Neuronal stem cell (in vitro differentiated cells): ENCODE measurements at regions not wholly inside any gene's neighbourhood (a gene's known extent, or its start where the extent isn't known, plus 50 kb on each side); places are given as distances from the start of the nearest gene placed in this dataset.

Experiments
- DNase-seq: peaks from one replicate; pipeline ENCODE4 v3.0.0-alpha.2; 2013; ENCODE audit warnings: low spot score
- H2AFZ ChIP-seq: one replicate; pipeline ENCODE4 v1.6.1; 2013; ENCODE audit warnings: mild to moderate bottlenecking, low read length, inconsistent platforms
- H2AK5ac ChIP-seq: 2 replicates; pipeline ENCODE4 v1.6.1; 2013; ENCODE audit warnings: low read depth, mild to moderate bottlenecking, inconsistent platforms, low read length, moderate library complexity, mixed read lengths
- H2BK120ac ChIP-seq: 2 replicates; pipeline ENCODE4 v1.6.1; 2013; ENCODE audit warnings: low read depth, mild to moderate bottlenecking, inconsistent platforms, low read length, moderate library complexity, mixed read lengths
- H2BK12ac ChIP-seq: one replicate; pipeline ENCODE4 v1.6.1; 2013; ENCODE audit warnings: low read length, inconsistent platforms
- H2BK15ac ChIP-seq: 2 replicates; pipeline ENCODE4 v1.6.1; 2013; ENCODE audit warnings: mild to moderate bottlenecking, low read length, inconsistent platforms, mixed read lengths
- H2BK5ac ChIP-seq: one replicate; pipeline ENCODE4 v1.6.1; 2013; ENCODE audit warnings: inconsistent platforms, mild to moderate bottlenecking, low read length, moderate library complexity
- H3K14ac ChIP-seq: one replicate; pipeline ENCODE4 v1.6.1; 2013; ENCODE audit warnings: low read length, inconsistent platforms
- H3K18ac ChIP-seq: 2 replicates; pipeline ENCODE4 v1.6.1; 2013; ENCODE audit warnings: low read length, inconsistent platforms
- H3K23ac ChIP-seq: 2 replicates; pipeline ENCODE4 v1.6.1; 2013; ENCODE audit warnings: low read depth, mild to moderate bottlenecking, mixed read lengths, low read length, inconsistent platforms; ENCODE audit not compliant: poor library complexity
- H3K27ac ChIP-seq: replicated peaks from 3 replicates; pipeline ENCODE4 v1.5.1; 2013; ENCODE audit warnings: low read length, inconsistent platforms
- H3K27me3 ChIP-seq, 3 experiments: 2 replicates each; pipeline ENCODE4 v1.6.1; 2013; ENCODE audit warnings: low read length in 3 of 3, mild to moderate bottlenecking in 2 of 3, inconsistent platforms in 1 of 3, low read depth in 1 of 3, mixed read lengths in 1 of 3, moderate library complexity in 1 of 3; ENCODE audit not compliant: control insufficient read depth in 3 of 3, insufficient read depth in 3 of 3
- H3K36me3 ChIP-seq, 2 donors: replicated peaks in 1 of 2; 2 replicates each; pipeline ENCODE4 v1.6.1; 2013; ENCODE audit warnings: low read length in 2 of 2; ENCODE audit not compliant: control insufficient read depth in 2 of 2, insufficient read depth in 2 of 2
- H3K4ac ChIP-seq: 2 replicates; pipeline ENCODE4 v1.6.1; 2013; ENCODE audit warnings: inconsistent platforms, mild to moderate bottlenecking, low read length, moderate library complexity
- H3K4me1 ChIP-seq, 2 donors: 1 replicate in 1 of 2; 2 replicates in 1 of 2; pipeline ENCODE4 v1.6.1; 2013; ENCODE audit warnings: low read length in 2 of 2, low read depth in 1 of 2; ENCODE audit not compliant: control insufficient read depth in 2 of 2, insufficient read depth in 1 of 2
- H3K4me2 ChIP-seq: one replicate; pipeline ENCODE4 v1.6.1; 2013; ENCODE audit warnings: mild to moderate bottlenecking, low read length, inconsistent platforms; ENCODE audit not compliant: insufficient read depth, poor library complexity, severe bottlenecking
- H3K4me3 ChIP-seq, 2 donors: 2 replicates each; pipeline ENCODE4 v1.5.1; 2013; ENCODE audit warnings: low read length in 2 of 2, mild to moderate bottlenecking in 2 of 2, inconsistent platforms in 1 of 2, moderate library complexity in 1 of 2
- H3K79me1 ChIP-seq: one replicate; pipeline ENCODE4 v1.6.1; 2013; ENCODE audit warnings: low read depth, mild to moderate bottlenecking, inconsistent platforms, low read length, moderate library complexity
- H3K9ac ChIP-seq: one replicate; pipeline ENCODE4 v1.6.1; 2013; ENCODE audit warnings: mild to moderate bottlenecking, low read depth, low read length, inconsistent platforms; ENCODE audit not compliant: poor library complexity
- H3K9me3 ChIP-seq, 2 donors: replicated peaks in 1 of 2; 2 replicates each; pipeline versions ENCODE3 to v1.6.1; 2013; ENCODE audit warnings: low read length in 2 of 2, mild to moderate bottlenecking in 2 of 2, inconsistent platforms in 1 of 2, low read depth in 1 of 2, mixed read lengths in 1 of 2, moderate library complexity in 1 of 2; ENCODE audit not compliant: control insufficient read depth in 2 of 2, insufficient read depth in 1 of 2
- H4K8ac ChIP-seq: one replicate; pipeline ENCODE4 v1.6.1; 2013; ENCODE audit warnings: low read depth, mild to moderate bottlenecking, inconsistent platforms, low read length, moderate library complexity
- H4K91ac ChIP-seq: one replicate; pipeline ENCODE4 v1.6.1; 2013; ENCODE audit warnings: low read length, low read depth, mild to moderate bottlenecking, inconsistent platforms; ENCODE audit not compliant: poor library complexity
- WGBS, 2 donors: extraction: QIAGEN DNeasy Blood & Tissue Kit; methylation state at CpG; one replicate each; pipeline ENCODE4 v1.1.7; 2013; ENCODE audit warnings: missing lambda C conversion rate in 2 of 2, mixed read lengths in 1 of 2; ENCODE audit not compliant: insufficient read length in 2 of 2, insufficient replicate concordance in 1 of 2; ENCODE audit errors: extremely low coverage in 2 of 2; 5-methylcytosine and 5-hydroxymethylcytosine counted together

- no peak overlapping the region for H2BK15ac ChIP-seq
- H2AK5ac ChIP-seq, result no peak overlapping the region
- H3K79me1 ChIP-seq, result no peaks in the 10 kb centered on the region
- no peaks in the 10 kb centered on the region for H3K9me3 ChIP-seq
- H3K4ac ChIP-seq, result no peak overlapping the region
- no peak overlapping the region for H4K8ac ChIP-seq
- H2BK120ac ChIP-seq, result no peak overlapping the region
- WGBS, 2 donors, result no CpG with 5 or more reads among the region's 6 CpGs
- no peak overlapping the region for H2BK5ac ChIP-seq
- H3K4me1 ChIP-seq, result peaks cover 5 to 6% of the 10 kb centered on the region in 2 donors
- H3K4me3 ChIP-seq, result no peak overlapping the region
- peak overlapping the region; percentile 37 for H2AFZ ChIP-seq
- H3K27me3 ChIP-seq, result no peaks in the 10 kb centered on the region
- H3K27ac ChIP-seq, result no peak overlapping the region
- no peak for DNase-seq
- H3K14ac ChIP-seq, result no peak overlapping the region
- H3K23ac ChIP-seq, result no peak overlapping the region
- no peak overlapping the region for H3K18ac ChIP-seq
- H3K36me3 ChIP-seq, result no peaks in the 10 kb centered on the region
- H3K4me2 ChIP-seq, result no peak overlapping the region
- no peak overlapping the region for H4K91ac ChIP-seq
- no peak overlapping the region for H3K9ac ChIP-seq
- H2BK12ac ChIP-seq, result no peak overlapping the region
These were observed 256.8 kb downstream of the TOMM20 start for GRCh38 chr1:234871710-234872271.

GRCh38 chr1:234871039-234871709 is 257.5 kb downstream of the TOMM20 start:
- H3K9me3 ChIP-seq, result no peaks in the 10 kb centered on the region
- no peaks in the 10 kb centered on the region for H3K27me3 ChIP-seq
- H3K4ac ChIP-seq, result no peak overlapping the region
- H3K36me3 ChIP-seq, result no peaks in the 10 kb centered on the region
- no peak for DNase-seq
- H3K79me1 ChIP-seq, result no peaks in the 10 kb centered on the region
- peaks cover 5 to 10% of the 10 kb centered on the region in 2 donors for H3K4me1 ChIP-seq
- H2BK5ac ChIP-seq, result peak overlapping the region; percentile 35
- no peak overlapping the region for H2BK12ac ChIP-seq
- no peak overlapping the region for H2AK5ac ChIP-seq
- H3K18ac ChIP-seq, result peak overlapping the region; percentile 73
- no peak overlapping the region for H3K14ac ChIP-seq
- H3K4me3 ChIP-seq, result no peak overlapping the region
- no peak overlapping the region for H4K8ac ChIP-seq
- H2AFZ ChIP-seq, result peak overlapping the region; percentile 37
- no peak overlapping the region for H3K9ac ChIP-seq
- H3K27ac ChIP-seq, result no peak overlapping the region
- no peak overlapping the region for H2BK120ac ChIP-seq
- no peak overlapping the region for H2BK15ac ChIP-seq
- H3K23ac ChIP-seq, result no peak overlapping the region
- WGBS, 2 donors, result no CpG with 5 or more reads among the region's 10 CpGs
- no peak overlapping the region for H4K91ac ChIP-seq
- H3K4me2 ChIP-seq, result no peak overlapping the region

- no peak overlapping the region for H3K18ac ChIP-seq
- H3K9ac ChIP-seq, result peak overlapping the region; percentile 64
- H3K4me3 ChIP-seq, result no peak overlapping the region
- H2BK5ac ChIP-seq, result peak overlapping the region; percentile 35
- peaks cover 5 to 10% of the 10 kb centered on the region in 2 donors for H3K4me1 ChIP-seq
- no peak overlapping the region for H2AK5ac ChIP-seq
- no peak overlapping the region for H3K4ac ChIP-seq
- peak overlapping the region; percentile 13 for H3K23ac ChIP-seq
- H3K27ac ChIP-seq, result no peak overlapping the region
- no peak for DNase-seq
- WGBS, 2 donors, result no CpG with 5 or more reads among the region's 11 CpGs
- no peak overlapping the region for H2BK120ac ChIP-seq
- H4K91ac ChIP-seq, result no peak overlapping the region
- peaks cover 0 to 3% of the 10 kb centered on the region in 2 donors for H3K9me3 ChIP-seq
- no peaks in the 10 kb centered on the region for H3K79me1 ChIP-seq
- H4K8ac ChIP-seq, result no peak overlapping the region
- peak overlapping the region; percentile 64 for H2BK12ac ChIP-seq
- H2BK15ac ChIP-seq, result peak overlapping the region; percentile 30
- no peak overlapping the region for H3K14ac ChIP-seq
- no peaks in the 10 kb centered on the region for H3K27me3 ChIP-seq
- no peak overlapping the region for H2AFZ ChIP-seq
- H3K4me2 ChIP-seq, result no peak overlapping the region
- no peaks in the 10 kb centered on the region for H3K36me3 ChIP-seq
These were observed 258.3 kb downstream of the TOMM20 start for GRCh38 chr1:234870020-234870981.
